Right lung (tissue), 2 donors: ENCODE measurements at regions not wholly inside any gene's neighbourhood (a gene's known extent, or its start where the extent isn't known, plus 50 kb on each side); places are given as distances from the start of the nearest gene placed in this dataset.
A peak's percentile ranks its signal among the peaks of the same experiment; 100 is the strongest.
"Not testable (repeated sequence)": the region's sequence is repeated elsewhere in the genome, so short reads cannot be mapped to it uniquely, and the experiment has no call there.

Source experiments
- DNase-seq, 2 donors: peaks; one replicate each; pipeline ENCODE4 v3.0.0-alpha.2; 2013

GRCh38 chr20:48049171-48049570 is 263.9 kb upstream of the SULF2 start:
- no peak for DNase-seq

- DNase-seq = no peak
Observed at GRCh38 chr20:48047447-48047846, 262.2 kb upstream of the SULF2 start.

DNA sequence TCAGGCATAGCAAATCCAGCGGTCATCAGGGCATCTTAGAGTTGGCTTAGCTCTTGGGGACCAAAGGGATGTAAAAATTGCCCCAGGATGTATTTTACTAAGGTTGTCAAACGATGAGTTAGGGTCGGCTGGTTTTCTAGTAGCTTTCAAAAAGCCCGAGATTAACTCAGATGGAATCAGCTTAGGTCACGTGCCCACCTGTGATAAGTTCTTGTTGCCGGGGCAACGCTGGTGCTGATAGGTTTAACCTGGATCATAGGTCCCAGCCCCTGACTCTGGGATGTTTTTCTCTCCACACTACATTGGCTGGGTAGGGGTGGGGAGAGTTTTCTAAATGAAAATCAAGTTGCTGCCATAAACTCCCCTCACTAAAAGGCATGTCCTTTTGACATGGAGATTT is 257.3 kb upstream of the SULF2 start:
- no peak for DNase-seq

DNA sequence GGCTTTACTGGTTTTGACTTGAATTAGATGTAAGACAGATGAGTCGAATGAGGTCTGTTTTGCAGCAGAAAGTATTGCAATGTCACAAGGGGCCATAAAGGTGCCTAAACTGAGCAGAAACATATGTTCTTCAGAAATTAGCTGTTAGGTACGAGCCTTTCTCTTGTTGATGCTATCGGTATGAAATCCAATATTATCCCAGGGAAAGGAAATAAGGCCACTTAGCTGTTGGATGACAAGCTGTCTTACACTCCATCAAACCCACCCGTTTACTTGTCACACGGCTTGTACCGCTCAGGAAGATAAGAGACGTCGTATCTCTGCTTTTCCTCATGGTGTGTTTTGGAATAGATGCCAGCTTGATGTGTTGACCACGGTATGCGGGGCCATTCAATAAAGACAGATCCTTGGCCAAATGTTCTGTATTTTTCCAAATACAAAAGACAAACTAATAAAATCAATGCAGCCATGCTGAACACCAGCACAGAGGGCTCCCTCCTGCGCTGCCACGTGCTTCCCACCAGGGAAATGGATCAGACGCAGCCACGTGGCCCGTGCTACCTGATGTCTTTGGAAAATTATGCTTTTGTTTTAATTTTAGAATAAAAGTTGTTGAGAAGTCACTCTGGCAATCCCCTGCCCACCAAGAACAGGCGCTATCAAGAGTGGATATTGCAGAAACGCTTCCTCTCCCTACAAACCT is 255.9 kb upstream of the SULF2 start:
- no peak for DNase-seq

- no peak for DNase-seq
Observed at GRCh38 chr20:48040491-48040890, 255.2 kb upstream of the SULF2 start.

GRCh38 chr20:48040051-48040450 is 254.8 kb upstream of the SULF2 start:
- no peak for DNase-seq

DNA sequence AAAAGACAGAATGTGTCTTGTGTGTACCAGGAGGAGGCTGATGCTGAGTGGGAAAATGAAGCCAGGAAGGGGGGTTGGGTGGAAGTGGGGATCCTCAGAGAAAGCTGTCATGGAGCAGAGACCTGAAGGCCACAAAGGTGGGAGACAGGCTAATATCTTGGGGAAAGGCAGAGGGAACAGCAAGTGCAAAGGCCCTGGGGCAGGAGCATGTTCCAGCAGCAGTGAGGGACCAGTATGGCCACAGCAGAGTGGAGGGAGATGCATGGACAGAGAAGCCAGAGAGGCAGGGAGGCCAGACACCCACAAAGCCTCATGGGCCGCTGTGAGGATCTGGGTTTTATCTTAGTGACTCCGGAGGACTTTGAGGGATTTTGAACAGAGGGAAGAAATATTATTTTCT is 254.2 kb upstream of the SULF2 start:
- no peak for DNase-seq

GRCh38 chr20:48038713-48039112 is 253.4 kb upstream of the SULF2 start:
- DNase-seq = no peak

- not testable (repeated sequence) for DNase-seq
Observed at GRCh38 chr20:48037798-48038197, 252.5 kb upstream of the SULF2 start.

DNA sequence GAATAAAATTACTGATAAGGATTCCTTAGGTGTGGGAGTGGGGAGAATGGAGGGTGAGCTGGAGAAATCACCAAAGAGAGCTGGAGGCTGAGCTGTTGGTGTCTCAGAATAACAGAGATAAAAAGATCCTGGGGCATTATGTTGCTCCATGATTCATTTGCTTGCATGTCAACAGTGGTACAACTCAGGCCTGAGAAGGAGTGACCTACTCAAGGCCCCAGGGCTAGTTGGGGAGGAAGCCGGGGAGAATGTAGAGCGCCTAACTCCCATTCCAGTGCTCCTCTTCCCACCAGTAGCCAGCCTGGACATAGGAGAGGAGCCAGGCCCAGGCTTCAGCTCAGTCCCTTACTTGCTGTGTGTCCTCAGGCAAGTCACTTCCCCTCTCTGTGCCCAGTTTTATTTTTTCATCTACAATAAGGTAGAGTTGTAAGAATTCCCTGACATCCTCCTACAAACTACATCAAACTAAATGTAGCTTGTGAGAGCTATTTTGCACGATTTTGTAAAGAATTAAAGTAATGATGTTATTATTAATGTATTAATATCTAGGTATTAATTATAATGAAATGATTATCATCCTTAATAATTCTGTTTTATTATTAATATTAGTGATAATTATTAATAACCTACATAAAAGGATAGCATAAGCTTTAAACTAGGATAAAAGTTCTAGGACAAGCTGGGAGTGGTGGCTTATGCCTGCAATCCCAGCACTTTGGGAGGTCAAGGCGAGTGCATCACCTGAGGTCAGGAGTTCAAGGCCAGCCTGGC is 250.9 kb upstream of the SULF2 start:
- no peak for DNase-seq

DNA sequence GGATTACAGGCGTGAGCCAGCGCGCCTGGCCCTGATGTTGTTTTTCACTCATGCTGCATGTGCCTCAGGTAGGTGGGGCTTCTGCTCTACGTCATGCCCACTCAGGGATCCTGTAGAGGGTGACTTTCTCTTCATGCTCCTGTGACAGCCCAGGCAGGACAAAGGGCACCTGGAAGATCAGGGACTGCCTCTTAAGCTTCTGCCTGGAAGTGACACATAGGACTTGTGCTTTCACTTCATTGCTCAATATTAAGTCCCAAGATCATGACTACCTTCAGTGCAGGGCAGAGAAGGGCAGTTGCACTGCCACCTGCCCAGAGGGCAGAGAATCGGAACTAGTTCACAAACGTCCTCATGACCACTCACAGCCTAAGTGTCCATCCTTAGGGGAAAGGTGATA is 249.5 kb upstream of the SULF2 start:
- no peak for DNase-seq

- not testable (repeated sequence) for DNase-seq
Observed at GRCh38 chr20:48033005-48033404, 247.7 kb upstream of the SULF2 start.

- no peak for DNase-seq
Observed at GRCh38 chr20:48031122-48031521, 245.8 kb upstream of the SULF2 start.

- no peak for DNase-seq
Observed at GRCh38 chr20:48026981-48027592, 241.8 kb upstream of the SULF2 start.

- no peak for DNase-seq
Observed at GRCh38 chr20:48025661-48026060, 240.4 kb upstream of the SULF2 start.

DNA sequence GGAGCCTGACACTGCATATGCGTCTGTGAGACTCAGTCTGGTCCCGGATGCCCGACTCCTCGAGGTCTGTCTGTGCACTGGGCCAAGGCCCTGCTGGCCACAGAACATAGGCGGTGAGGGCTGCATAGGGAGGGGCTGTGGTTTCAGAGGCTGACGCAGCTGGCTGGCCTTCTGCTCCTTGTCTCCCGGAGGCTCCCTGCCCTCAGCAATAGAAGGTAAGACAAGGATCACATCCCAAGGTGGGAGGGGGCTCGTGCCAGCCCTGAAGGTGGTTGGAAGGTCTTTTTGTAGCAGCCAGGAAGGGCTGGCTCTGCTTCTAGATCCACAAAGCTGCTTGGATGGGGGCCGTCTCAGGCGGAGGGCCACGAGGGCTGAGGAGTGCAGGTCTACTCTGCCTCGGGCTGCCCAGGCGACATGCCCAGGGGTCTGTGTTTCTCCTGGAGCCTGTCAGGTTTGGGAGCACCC is 239.8 kb upstream of the SULF2 start:
- DNase-seq = peak; percentile 25 to 27

GRCh38 chr20:48024539-48024938 is 239.3 kb upstream of the SULF2 start:
- no peak for DNase-seq

GRCh38 chr20:48020696-48021095 is 235.4 kb upstream of the SULF2 start:
- DNase-seq = not testable (repeated sequence)

DNA sequence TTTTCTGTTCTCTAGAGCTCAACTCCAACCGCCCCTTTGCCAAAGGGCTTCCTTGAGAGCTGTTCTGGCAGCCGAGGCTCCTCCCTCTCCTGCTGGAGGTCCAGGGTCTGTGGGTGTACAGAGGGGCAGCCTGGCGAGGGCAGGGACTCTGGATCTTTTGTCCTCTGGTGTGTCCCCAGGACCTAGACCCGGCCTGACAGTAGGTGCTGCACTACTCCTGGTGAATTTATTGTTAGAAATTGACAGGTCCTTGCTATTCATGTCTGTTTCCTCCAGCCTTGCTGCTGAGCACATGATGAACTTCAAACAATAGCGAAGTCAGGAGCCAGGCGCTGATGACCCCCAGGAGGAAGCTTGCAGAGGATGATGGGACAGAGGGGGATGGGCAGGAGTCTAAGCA is 234.7 kb upstream of the SULF2 start:
- no peak for DNase-seq

DNA sequence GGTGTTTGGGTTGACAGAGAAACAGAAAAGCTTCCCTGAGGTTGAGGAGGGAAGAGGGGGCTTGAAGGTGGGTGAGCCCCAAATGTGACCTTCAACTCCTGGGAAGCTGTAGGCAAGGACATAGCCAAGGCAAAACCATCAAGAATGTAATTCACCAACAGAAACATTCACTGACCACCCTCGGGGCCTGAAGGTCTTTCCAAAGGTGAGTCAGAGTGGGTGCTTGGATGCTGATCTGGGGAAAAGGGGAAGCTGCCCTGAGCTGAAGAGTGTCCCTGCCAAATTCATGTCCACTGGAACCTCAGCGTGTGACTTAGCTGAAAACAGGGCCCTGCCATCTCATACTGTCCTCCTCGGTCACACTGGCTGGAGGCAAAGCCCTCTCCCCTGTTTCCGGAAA is 234.2 kb upstream of the SULF2 start:
- DNase-seq = no peak

DNA sequence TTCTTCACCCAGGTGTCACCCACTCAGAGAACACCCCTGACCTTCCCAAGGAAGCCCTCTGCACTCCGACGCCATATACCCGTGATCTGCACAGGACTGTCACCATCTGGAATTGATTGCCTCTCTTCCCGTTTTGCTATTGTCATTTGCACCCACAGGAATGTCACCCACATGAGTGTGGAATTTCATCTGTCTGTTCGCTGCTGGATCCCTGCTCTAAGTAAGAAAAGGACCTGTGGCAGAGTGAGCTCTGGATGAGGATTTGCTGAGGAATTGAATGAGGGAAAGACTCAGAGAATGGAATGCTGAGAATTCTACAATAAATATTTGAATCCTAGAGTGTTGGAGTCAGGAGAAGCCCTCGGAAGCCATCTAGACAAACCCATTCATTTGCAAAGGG is 233.6 kb upstream of the SULF2 start:
- not testable (repeated sequence) for DNase-seq

- DNase-seq = no peak
Observed at GRCh38 chr20:48017992-48018391, 232.7 kb upstream of the SULF2 start.

- no peak for DNase-seq
Observed at GRCh38 chr20:48017509-48017908, 232.2 kb upstream of the SULF2 start.
